Activated CD8-positive, alpha-beta T cell treated with anti-CD3 and anti-CD28 coated beads for 36 hours (primary cell): ENCODE measurements at regions not wholly inside any gene's neighbourhood (a gene's known extent, or its start where the extent isn't known, plus 50 kb on each side); places are given as distances from the start of the nearest gene placed in this dataset.

Experiments used
- ATAC-seq: fragments of 200-7000 bp; cut with Tn5 transposase; one replicate; pipeline ENCODE4 v1.10.0; 2021; ENCODE audit warnings: mild to moderate bottlenecking, moderate library complexity
- CTCF ChIA-PET: fragments of 350-600 bp; sonication (Branson Sonifier 250); formaldehyde crosslinking; loops from one replicate; lab custom pipeline; 2021; ENCODE audit warnings: antibody characterized with exemption; lab: Charles Lee
- POLR2A ChIA-PET: fragments of 350-600 bp; sonication (Branson Sonifier 250); formaldehyde crosslinking; loops from one replicate; lab custom pipeline; 2021; ENCODE audit warnings: antibody characterized with exemption; lab: Charles Lee
- DNase-seq: peaks from one replicate; pipeline ENCODE4 v3.0.0-alpha.2; 2020
- H3K27ac Mint-ChIP-seq: one replicate; pipeline ENCODE4 v1.8.0; 2021; ENCODE audit warnings: mild to moderate bottlenecking, mixed read lengths
- H3K27me3 Mint-ChIP-seq: one replicate; pipeline ENCODE4 v1.8.0; 2021; ENCODE audit warnings: mixed read lengths
- H3K36me3 Mint-ChIP-seq: one replicate; pipeline ENCODE4 v1.8.0; 2021; ENCODE audit warnings: low read depth, mixed read lengths
- H3K4me1 Mint-ChIP-seq: one replicate; pipeline ENCODE4 v1.8.0; 2021; ENCODE audit warnings: low read depth, mixed read lengths
- H3K4me3 Mint-ChIP-seq: one replicate; pipeline ENCODE4 v1.8.0; 2021; ENCODE audit warnings: mild to moderate bottlenecking, moderate library complexity, mixed read lengths
- H3K9me3 Mint-ChIP-seq: one replicate; pipeline ENCODE4 v1.8.0; 2021; ENCODE audit warnings: mixed read lengths
- intact Hi-C: fragments of 100-400 bp; cut with micrococcal nuclease; formaldehyde crosslinking; loops from one replicate; pipeline ENCODE4 v1.10.0; 2022
- TF ChIP-seq, protein P1 (sequence below): fragments of 200-600 bp; IDR thresholded peaks from one replicate; pipeline ENCODE4 v1.8.0; 2022; ENCODE audit warnings: antibody characterized with exemption, mild to moderate bottlenecking

DNA sequence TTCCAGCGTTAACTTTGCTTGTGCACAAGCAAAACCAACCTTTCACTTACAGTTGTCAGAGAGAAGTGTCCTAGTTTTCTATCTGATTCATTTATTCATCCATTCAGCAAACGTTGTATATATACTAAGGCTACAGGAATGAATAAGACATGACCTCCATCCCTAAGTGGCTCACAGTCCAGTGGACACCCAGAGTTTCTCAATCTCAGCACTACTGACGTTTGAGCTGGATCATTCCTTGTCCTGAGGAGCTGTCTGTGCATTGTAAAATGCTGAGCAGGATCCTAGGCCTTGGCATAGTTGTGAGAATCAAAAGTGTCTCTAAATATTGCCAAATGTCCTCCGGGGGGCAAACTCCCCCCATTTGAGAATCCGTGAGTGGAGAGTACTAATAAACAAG lies 166.7 kb upstream of the PRKCQ start:
- Mint-ChIP-seq H3K9me3 (peaks cover 4% of the 10 kb centered on the region), H3K36me3 (no peaks in the 10 kb centered on the region), H3K27me3 (peaks cover 5% of the 10 kb centered on the region), H3K4me3 (no peak overlapping the region), H3K27ac (no peak overlapping the region), H3K4me1 (no peaks in the 10 kb centered on the region)
- POLR2A ChIA-PET: no interaction called here
- DNase-seq (no peak), ATAC-seq (no peak)
- CTCF ChIA-PET: no interaction called here
- TF ChIP-seq, protein P1, sequence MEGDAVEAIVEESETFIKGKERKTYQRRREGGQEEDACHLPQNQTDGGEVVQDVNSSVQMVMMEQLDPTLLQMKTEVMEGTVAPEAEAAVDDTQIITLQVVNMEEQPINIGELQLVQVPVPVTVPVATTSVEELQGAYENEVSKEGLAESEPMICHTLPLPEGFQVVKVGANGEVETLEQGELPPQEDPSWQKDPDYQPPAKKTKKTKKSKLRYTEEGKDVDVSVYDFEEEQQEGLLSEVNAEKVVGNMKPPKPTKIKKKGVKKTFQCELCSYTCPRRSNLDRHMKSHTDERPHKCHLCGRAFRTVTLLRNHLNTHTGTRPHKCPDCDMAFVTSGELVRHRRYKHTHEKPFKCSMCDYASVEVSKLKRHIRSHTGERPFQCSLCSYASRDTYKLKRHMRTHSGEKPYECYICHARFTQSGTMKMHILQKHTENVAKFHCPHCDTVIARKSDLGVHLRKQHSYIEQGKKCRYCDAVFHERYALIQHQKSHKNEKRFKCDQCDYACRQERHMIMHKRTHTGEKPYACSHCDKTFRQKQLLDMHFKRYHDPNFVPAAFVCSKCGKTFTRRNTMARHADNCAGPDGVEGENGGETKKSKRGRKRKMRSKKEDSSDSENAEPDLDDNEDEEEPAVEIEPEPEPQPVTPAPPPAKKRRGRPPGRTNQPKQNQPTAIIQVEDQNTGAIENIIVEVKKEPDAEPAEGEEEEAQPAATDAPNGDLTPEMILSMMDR: no peak
- intact Hi-C loops: no loop called here

DNA sequence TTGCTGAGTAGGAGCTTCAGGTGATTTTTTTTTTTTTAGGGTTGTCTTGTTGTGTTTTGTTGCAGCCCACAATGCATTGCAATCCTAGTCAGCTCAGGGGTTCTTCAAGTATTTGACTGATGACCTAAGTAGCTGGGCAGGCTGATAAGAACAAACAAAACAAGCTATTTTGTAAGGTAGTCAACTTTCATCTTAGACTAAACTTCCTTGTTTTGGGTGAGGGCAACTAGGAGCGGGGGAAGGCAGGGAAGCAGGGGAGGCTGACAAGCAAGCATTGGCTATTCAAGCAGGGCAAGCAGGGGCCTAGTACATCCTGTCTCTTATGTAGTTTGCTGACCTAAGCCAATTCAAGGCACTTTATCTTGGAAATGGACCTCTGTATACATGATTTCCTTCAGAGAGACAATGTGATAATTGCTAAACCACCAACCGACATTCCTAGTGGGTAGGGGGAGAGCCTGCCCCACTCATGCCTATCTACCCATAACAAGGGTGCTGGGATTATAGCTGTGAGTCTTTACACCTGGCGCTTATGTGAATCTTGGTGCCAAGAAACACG lies 163.3 kb upstream of the PRKCQ start:
- TF ChIP-seq, protein P1: no peak
- Mint-ChIP-seq H3K27me3 (peaks cover 11% of the 10 kb centered on the region), H3K27ac (no peak overlapping the region), H3K9me3 (no peaks in the 10 kb centered on the region), H3K4me1 (peaks cover 3% of the 10 kb centered on the region), H3K36me3 (no peaks in the 10 kb centered on the region), H3K4me3 (no peak overlapping the region)
- CTCF ChIA-PET: no interaction called here
- no peak for DNase-seq
- intact Hi-C loops: no loop called here
- ATAC-seq: no peak
- POLR2A ChIA-PET: no interaction called here

DNA sequence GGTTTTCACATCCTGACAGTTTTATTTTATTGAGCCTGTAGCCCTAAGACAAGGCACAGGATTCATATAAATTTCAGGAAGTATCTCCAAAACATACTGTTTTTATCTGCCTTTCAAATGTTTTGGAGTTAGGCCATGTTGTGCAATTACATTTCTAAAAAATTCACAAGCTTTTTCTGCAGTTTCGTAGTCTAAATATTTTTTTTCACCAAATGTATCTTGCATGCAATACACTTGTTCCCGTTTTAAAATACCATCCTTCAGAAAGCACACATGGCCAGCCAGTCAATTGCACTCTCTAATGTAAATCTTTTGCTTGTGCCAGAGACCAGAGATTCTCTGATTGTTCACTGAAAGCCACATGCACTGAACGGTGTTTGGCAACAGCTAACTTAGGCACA lies 161.5 kb upstream of the PRKCQ start:
- Mint-ChIP-seq H3K27me3 (peaks cover 11% of the 10 kb centered on the region), H3K4me3 (no peak overlapping the region), H3K4me1 (peaks cover 8% of the 10 kb centered on the region), H3K9me3 (no peaks in the 10 kb centered on the region), H3K36me3 (no peaks in the 10 kb centered on the region), H3K27ac (no peak overlapping the region)
- ATAC-seq: no peak
- intact Hi-C loops: no loop called here
- CTCF ChIA-PET: no interaction called here
- TF ChIP-seq, protein P1: no peak
- DNase-seq: no peak
- POLR2A ChIA-PET: no interaction called here

DNA sequence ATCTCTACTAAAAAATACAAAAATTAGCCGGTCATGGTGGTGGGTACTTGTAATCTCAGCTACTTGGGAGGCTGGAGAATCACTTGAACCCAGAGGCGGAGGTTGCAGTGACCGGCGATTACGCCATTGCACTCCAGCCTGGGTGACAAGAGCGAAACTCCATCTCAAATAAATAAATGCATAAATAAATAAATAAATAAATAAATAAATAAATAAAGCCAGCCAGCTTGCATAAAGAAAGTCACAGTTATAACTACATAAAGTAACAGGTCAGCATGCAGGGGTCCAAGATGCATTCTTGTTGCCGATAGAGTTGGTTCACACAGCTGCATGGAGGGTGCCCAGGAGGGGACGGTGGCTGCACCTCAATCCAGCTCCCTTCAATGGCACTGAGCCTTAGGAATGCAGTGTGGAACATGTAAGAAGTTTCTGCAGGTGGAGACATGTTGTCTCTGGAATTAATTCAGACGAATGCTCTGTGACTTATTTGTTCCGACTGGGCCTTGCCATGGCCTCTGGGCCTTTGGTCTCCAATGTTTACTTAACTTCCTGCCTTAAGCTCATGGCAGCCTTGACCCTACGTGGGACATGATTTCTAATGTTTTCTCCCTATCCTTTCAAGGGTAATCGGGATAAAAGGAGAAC lies 159.6 kb upstream of the PRKCQ start:
- peaks cover 8% of the 10 kb centered on the region for H3K4me1 Mint-ChIP-seq
- no peaks in the 10 kb centered on the region for H3K36me3 Mint-ChIP-seq
- H3K27me3 Mint-ChIP-seq: peaks cover 13% of the 10 kb centered on the region
- CTCF ChIA-PET: interaction anchor here (0.7 kb wide), 1 partner anchor 179 kb away, joined by 3 read pairs; no protein-coding TSS in a partner anchor
- TF ChIP-seq, protein P1: no peak
- no peaks in the 10 kb centered on the region for H3K9me3 Mint-ChIP-seq
- POLR2A ChIA-PET: interaction anchor here (1.0 kb wide), 1 partner anchor 9 kb away, joined by 3 read pairs; no protein-coding TSS in a partner anchor
- ATAC-seq (no peak), DNase-seq (no peak)
- H3K27ac Mint-ChIP-seq: no peak overlapping the region
- intact Hi-C loops: no loop called here
- H3K4me3 Mint-ChIP-seq: no peak overlapping the region

DNA sequence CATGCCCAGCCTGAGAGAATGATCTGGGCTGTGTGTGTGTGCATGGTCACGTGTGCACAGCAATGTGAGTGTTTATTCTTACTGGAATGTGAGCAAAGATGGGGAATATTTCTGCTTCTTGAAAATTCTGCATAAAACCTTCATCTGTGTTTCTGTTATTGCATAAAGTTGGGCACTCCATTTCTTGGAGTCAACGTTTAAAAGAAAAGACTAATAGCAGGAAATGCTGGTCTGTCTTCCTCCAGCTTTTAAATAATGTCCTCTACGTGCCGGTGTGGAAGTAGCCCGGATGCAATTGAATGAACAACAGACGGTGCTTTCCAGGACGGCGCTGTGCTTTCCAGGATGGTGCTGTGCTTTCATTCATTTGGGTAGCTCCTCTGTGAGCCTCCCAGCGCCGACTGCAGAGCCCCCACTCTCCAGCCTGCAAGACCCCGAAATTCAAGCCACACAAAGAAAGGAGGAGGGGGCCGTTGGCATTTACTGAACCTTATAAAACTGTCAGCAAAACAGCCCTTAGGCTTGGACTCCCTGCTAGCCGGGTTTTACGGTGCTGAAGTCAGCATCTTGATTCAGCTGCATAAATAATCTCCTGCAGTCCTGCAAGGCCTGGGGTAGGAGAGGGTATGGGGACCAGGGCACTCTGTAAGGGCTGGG lies 158.2 kb upstream of the PRKCQ start:
- peaks cover 8% of the 10 kb centered on the region for H3K4me1 Mint-ChIP-seq
- POLR2A ChIA-PET: no interaction called here
- no peak overlapping the region for H3K4me3 Mint-ChIP-seq
- H3K27ac Mint-ChIP-seq: no peak overlapping the region
- ATAC-seq (peak; percentile 37), DNase-seq (peak; percentile 24)
- intact Hi-C loops: no loop called here
- peaks cover 19% of the 10 kb centered on the region for H3K27me3 Mint-ChIP-seq
- TF ChIP-seq, protein P1: no peak
- CTCF ChIA-PET: no interaction called here
- H3K36me3 Mint-ChIP-seq: no peaks in the 10 kb centered on the region
- H3K9me3 Mint-ChIP-seq: no peaks in the 10 kb centered on the region
